ENCODE measurements at regions not wholly inside any gene's neighbourhood (a gene's known extent, or its start where the extent isn't known, plus 50 kb on each side); places are given as distances from the start of the nearest gene placed in this dataset.
"Not testable (repeated sequence)": the region's sequence is repeated elsewhere in the genome, so short reads cannot be mapped to it uniquely, and the experiment has no call there.

GRCh38 chrX:82732861-82733260, 775.2 kb upstream of the POU3F4 start:
- TF ChIP-seq REST (IDR thresholded peaks at IDR 0.05) (no peak), CTCF (IDR thresholded peaks at IDR 0.05; ENCODE audit: low read depth, low read length, missing input control) (no peak), RXRA (IDR thresholded peaks at IDR 0.05) (no peak), TAF1 (conservative IDR thresholded peaks at IDR 0.05) (no peak), YY1 (IDR thresholded peaks at IDR 0.05) (no peak), SP1 (IDR thresholded peaks at IDR 0.05) (no peak), ATF3 (IDR thresholded peaks at IDR 0.05) (no peak)
- H3K9ac ChIP-seq (ENCODE audit: low read depth in 1 of 2, low read length in 2 of 2): no peak overlapping the region
- no peaks in the 10 kb centered on the region for H3K4me1 ChIP-seq (ENCODE audit: control insufficient read depth in 4 of 4, insufficient read depth in 4 of 4, low read length in 3 of 4)
- H3K4me3 ChIP-seq (ENCODE audit: low read depth in 1 of 3, low read length in 3 of 3): no peak overlapping the region
- 47% methylated on average over 1 of the region's 1 CpG for WGBS
- DNase-seq (ENCODE audit: low spot score): no peak
- H3K9me3 ChIP-seq (ENCODE audit: control insufficient read depth in 4 of 4, low read length in 3 of 4): no peaks in the 10 kb centered on the region
- H3K27ac ChIP-seq (ENCODE audit: low read depth in 1 of 2, low read length in 2 of 2): no peak overlapping the region
- H3K27me3 ChIP-seq (ENCODE audit: control insufficient read depth in 4 of 4, insufficient read depth in 4 of 4, low read length in 3 of 4): no peaks in the 10 kb centered on the region
- H3K36me3 ChIP-seq (ENCODE audit: control insufficient read depth in 4 of 4, insufficient read depth in 3 of 4, low read depth in 1 of 4, low read length in 3 of 4): no peaks in the 10 kb centered on the region

- TF ChIP-seq EGR1 (IDR thresholded peaks at IDR 0.05; ENCODE audit: low read depth in 2 of 2): no peak
- no peak for TF ChIP-seq ATF3 (IDR thresholded peaks at IDR 0.05)
- TF ChIP-seq RAD21 (IDR thresholded peaks at IDR 0.05): no peak
- no peak for TF ChIP-seq REST (IDR thresholded peaks at IDR 0.05)
- TF ChIP-seq TAF1 (conservative IDR thresholded peaks at IDR 0.05): no peak
- TF ChIP-seq GABPA (IDR thresholded peaks at IDR 0.05 in 1 of 2, conservative IDR thresholded peaks at IDR 0.05 in 1 of 2): no peak
- no peak for TF ChIP-seq HNF4A (conservative IDR thresholded peaks at IDR 0.05)
- TF ChIP-seq FOXA2 (IDR thresholded peaks at IDR 0.05): no peak
- TF ChIP-seq YY1 (IDR thresholded peaks at IDR 0.05): no peak
- no peak for TF ChIP-seq MAX (IDR thresholded peaks at IDR 0.05)
- TF ChIP-seq JUND (IDR thresholded peaks at IDR 0.05): no peak
- TF ChIP-seq FOXA1 (IDR thresholded peaks at IDR 0.05): no peak
- no peak for DNase-seq (ENCODE audit: low spot score)
- no peak overlapping the region for H3K27ac ChIP-seq (ENCODE audit: low read depth in 1 of 2, low read length in 2 of 2)
- H3K9ac ChIP-seq (ENCODE audit: low read depth in 1 of 2, low read length in 2 of 2): no peak overlapping the region
- H3K36me3 ChIP-seq (ENCODE audit: control insufficient read depth in 4 of 4, insufficient read depth in 3 of 4, low read depth in 1 of 4, low read length in 3 of 4): no peaks in the 10 kb centered on the region
- H3K4me1 ChIP-seq (ENCODE audit: control insufficient read depth in 4 of 4, insufficient read depth in 4 of 4, low read length in 3 of 4): no peaks in the 10 kb centered on the region
- H3K4me3 ChIP-seq (ENCODE audit: low read depth in 1 of 3, low read length in 3 of 3): no peak overlapping the region
- H3K27me3 ChIP-seq (ENCODE audit: control insufficient read depth in 4 of 4, insufficient read depth in 4 of 4, low read length in 3 of 4): no peaks in the 10 kb centered on the region
- no peaks in the 10 kb centered on the region for H3K9me3 ChIP-seq (ENCODE audit: control insufficient read depth in 4 of 4, low read length in 3 of 4)
These were observed 774.0 kb upstream of the POU3F4 start for GRCh38 chrX:82734140-82734539.

GRCh38 chrX:82738313-82738712, 769.8 kb upstream of the POU3F4 start:
- DNase-seq (ENCODE audit: low spot score); H3K9me3 ChIP-seq (ENCODE audit: control insufficient read depth in 4 of 4, low read length in 3 of 4): not testable (repeated sequence)
- WGBS: 94% methylated on average over 20 of the region's 20 CpGs

More at GRCh38 chrX:82738313-82738712, 769.8 kb upstream of the POU3F4 start:
- H3K27ac ChIP-seq (ENCODE audit: low read depth in 1 of 2, low read length in 2 of 2); H3K4me1 ChIP-seq (ENCODE audit: control insufficient read depth in 4 of 4, insufficient read depth in 4 of 4, low read length in 3 of 4); H3K9ac ChIP-seq (ENCODE audit: low read depth in 1 of 2, low read length in 2 of 2); H3K4me3 ChIP-seq (ENCODE audit: low read depth in 1 of 3, low read length in 3 of 3); H3K36me3 ChIP-seq (ENCODE audit: control insufficient read depth in 4 of 4, insufficient read depth in 3 of 4, low read depth in 1 of 4, low read length in 3 of 4); H3K27me3 ChIP-seq (ENCODE audit: control insufficient read depth in 4 of 4, insufficient read depth in 4 of 4, low read length in 3 of 4): not testable (repeated sequence)

All from liver (tissue), 8 donors.